ENCODE measurements at regions not wholly inside any gene's neighbourhood (a gene's known extent, or its start where the extent isn't known, plus 50 kb on each side); places are given as distances from the start of the nearest gene placed in this dataset.

- TF ChIP-seq FOXM1 (IDR thresholded peaks at IDR 0.05; ENCODE audit: borderline replicate concordance, low read depth) (no peak), CEBPB (IDR thresholded peaks at IDR 0.05) (no peak), TCF12 (IDR thresholded peaks at IDR 0.05; ENCODE audit: low read depth) (no peak), TAF1 (IDR thresholded peaks at IDR 0.05; ENCODE audit: low read depth) (no peak), USF1 (IDR thresholded peaks at IDR 0.05) (no peak), TEAD4 (IDR thresholded peaks at IDR 0.05) (no peak), REST (IDR thresholded peaks at IDR 0.05; ENCODE audit: low read depth) (no peak), NFIC (IDR thresholded peaks at IDR 0.05) (no peak), MAX (IDR thresholded peaks at IDR 0.05) (no peak)
Observed at GRCh38 chr4:45368832-45369231, 642.5 kb upstream of the GNPDA2 start.

GRCh38 chr4:45363931-45364330 is 637.6 kb upstream of the GNPDA2 start:
- TF ChIP-seq EGR1 (IDR thresholded peaks at IDR 0.05) (no peak), TAF1 (IDR thresholded peaks at IDR 0.05; ENCODE audit: low read depth) (no peak), ZBTB7A (IDR thresholded peaks at IDR 0.05; ENCODE audit: low read depth) (no peak), USF1 (IDR thresholded peaks at IDR 0.05) (no peak), FOXM1 (IDR thresholded peaks at IDR 0.05; ENCODE audit: borderline replicate concordance, low read depth) (no peak), EP300 (IDR thresholded peaks at IDR 0.05; ENCODE audit: borderline replicate concordance) (no peak), REST (IDR thresholded peaks at IDR 0.05; ENCODE audit: low read depth) (no peak), RAD21 (IDR thresholded peaks at IDR 0.05; ENCODE audit: low read depth) (no peak), CEBPB (IDR thresholded peaks at IDR 0.05) (no peak), MAX (IDR thresholded peaks at IDR 0.05) (no peak), YY1 (IDR thresholded peaks at IDR 0.05; ENCODE audit: low read depth) (no peak), TEAD4 (IDR thresholded peaks at IDR 0.05) (no peak), TCF12 (IDR thresholded peaks at IDR 0.05; ENCODE audit: low read depth) (no peak)

GRCh38 chr4:45358573-45359506 is 632.5 kb upstream of the GNPDA2 start:
- TF ChIP-seq YY1 (IDR thresholded peaks at IDR 0.05; ENCODE audit: low read depth) (no peak), EP300 (IDR thresholded peaks at IDR 0.05; ENCODE audit: borderline replicate concordance) (no peak), USF1 (IDR thresholded peaks at IDR 0.05) (no peak), CEBPB (IDR thresholded peaks at IDR 0.05) (no peak), TAF1 (IDR thresholded peaks at IDR 0.05; ENCODE audit: low read depth) (no peak), RAD21 (IDR thresholded peaks at IDR 0.05; ENCODE audit: low read depth) (no peak), FOXM1 (IDR thresholded peaks at IDR 0.05; ENCODE audit: borderline replicate concordance, low read depth) (no peak), TCF12 (IDR thresholded peaks at IDR 0.05; ENCODE audit: low read depth) (no peak), MAX (IDR thresholded peaks at IDR 0.05) (no peak), TEAD4 (IDR thresholded peaks at IDR 0.05) (no peak), CREB1 (IDR thresholded peaks at IDR 0.05; ENCODE audit: low read depth) (no peak)

GRCh38 chr4:45353161-45353560 is 626.8 kb upstream of the GNPDA2 start:
- TF ChIP-seq FOXM1 (IDR thresholded peaks at IDR 0.05; ENCODE audit: borderline replicate concordance, low read depth) (no peak), CEBPB (IDR thresholded peaks at IDR 0.05) (no peak), YY1 (IDR thresholded peaks at IDR 0.05; ENCODE audit: low read depth) (no peak), RAD21 (IDR thresholded peaks at IDR 0.05; ENCODE audit: low read depth) (no peak), REST (IDR thresholded peaks at IDR 0.05; ENCODE audit: low read depth) (no peak), NFIC (IDR thresholded peaks at IDR 0.05) (no peak), USF1 (IDR thresholded peaks at IDR 0.05) (no peak), TCF12 (IDR thresholded peaks at IDR 0.05; ENCODE audit: low read depth) (no peak), EGR1 (IDR thresholded peaks at IDR 0.05) (no peak), MAX (IDR thresholded peaks at IDR 0.05) (no peak), ZBTB7A (IDR thresholded peaks at IDR 0.05; ENCODE audit: low read depth) (no peak), TEAD4 (IDR thresholded peaks at IDR 0.05) (no peak), CREB1 (IDR thresholded peaks at IDR 0.05; ENCODE audit: low read depth) (no peak), EP300 (IDR thresholded peaks at IDR 0.05; ENCODE audit: borderline replicate concordance) (no peak), TAF1 (IDR thresholded peaks at IDR 0.05; ENCODE audit: low read depth) (no peak)

Data from Ishikawa (cell line).